B cell (primary cell): ENCODE measurements at regions not wholly inside any gene's neighbourhood (a gene's known extent, or its start where the extent isn't known, plus 50 kb on each side); places are given as distances from the start of the nearest gene placed in this dataset.

Experiments
- ATAC-seq: fragments of 200-7000 bp; cut with Tn5 transposase; one replicate; pipeline ENCODE4 v1.10.0; 2021; ENCODE audit warnings: low read depth, mild to moderate bottlenecking, moderate number of reproducible peaks, moderate library complexity
- CTCF ChIA-PET: fragments of 350-600 bp; sonication (Branson Sonifier 250); formaldehyde crosslinking; loops from one replicate; lab custom pipeline; 2021; ENCODE audit warnings: antibody characterized with exemption, inconsistent platforms; lab: Charles Lee
- POLR2A ChIA-PET: fragments of 350-600 bp; sonication (Branson Sonifier 250); formaldehyde crosslinking; loops from one replicate; lab custom pipeline; 2021; ENCODE audit warnings: antibody characterized with exemption; lab: Charles Lee
- DNase-seq: peaks from one replicate; pipeline ENCODE4 v3.0.0; 2013
- H2AFZ ChIP-seq: 2 replicates; pipeline ENCODE4 v1.6.1; 2012; ENCODE audit warnings: mild to moderate bottlenecking, low read depth, low read length; ENCODE audit not compliant: insufficient read depth, poor library complexity, severe bottlenecking
- H3K27ac ChIP-seq, 2 donors: 1 replicate in 1 of 2; 2 replicates in 1 of 2; pipeline ENCODE4 v1.5.1; 2012 to 2013; ENCODE audit warnings: low read length in 2 of 2, mild to moderate bottlenecking in 2 of 2, moderate library complexity in 1 of 2
- H3K27me3 ChIP-seq, 4 experiments: fragments of 200-600 bp in 1 of 4; sonication (generic) in 1 of 4; replicated peaks in 1 of 4; 1 replicate in 2 of 4; 2 replicates in 2 of 4; pipeline versions ENCODE4 v1.6.1 to v1.7.0; 2013 to 2016; ENCODE audit warnings: low read length in 3 of 4, mild to moderate bottlenecking in 2 of 4, mixed read lengths in 1 of 4, moderate library complexity in 1 of 4; ENCODE audit not compliant: insufficient read depth in 4 of 4, control insufficient read depth in 3 of 4; ENCODE audit errors: control extremely low read depth in 1 of 4
- H3K36me3 ChIP-seq, 2 experiments: replicated peaks in 1 of 2; 1 replicate in 1 of 2; 2 replicates in 1 of 2; pipeline versions ENCODE4 v1.6.1 to v1.7.1; 2013; ENCODE audit warnings: low read length in 1 of 2; ENCODE audit not compliant: insufficient read depth in 2 of 2, control insufficient read depth in 1 of 2; ENCODE audit errors: control extremely low read depth in 1 of 2, extremely low read depth in 1 of 2
- H3K4me1 ChIP-seq, 2 donors: fragments of 200-600 bp in 1 of 2; sonication (generic) in 1 of 2; 1 replicate in 1 of 2; 2 replicates in 1 of 2; pipeline versions ENCODE4 v1.5.1 to v1.6.1; 2013 to 2017; ENCODE audit warnings: low read length in 2 of 2; ENCODE audit not compliant: control insufficient read depth in 2 of 2, insufficient read depth in 2 of 2
- H3K4me2 ChIP-seq: replicated peaks from 2 replicates; pipeline ENCODE3; 2012; ENCODE audit warnings: mild to moderate bottlenecking, low read depth, low read length; ENCODE audit not compliant: poor library complexity, severe bottlenecking
- H3K4me3 ChIP-seq, 5 experiments: fragments of 200-600 bp in 1 of 5; sonication (generic) in 1 of 5; 1 replicate in 3 of 5; 2 replicates in 2 of 5; pipeline versions ENCODE4 v1.5.1 to v1.7.0; 2011 to 2016; ENCODE audit warnings: low read length in 4 of 5, mild to moderate bottlenecking in 4 of 5, low read depth in 2 of 5, control low read depth in 1 of 5, moderate library complexity in 1 of 5; ENCODE audit not compliant: insufficient read depth in 1 of 5; ENCODE audit errors: control extremely low read depth in 1 of 5, extremely low read depth in 1 of 5
- H3K79me2 ChIP-seq: fragments of 200-600 bp; sonication (generic); one replicate; pipeline ENCODE4 v1.6.0; 2016; ENCODE audit warnings: low read length; ENCODE audit not compliant: control insufficient read depth, insufficient read depth
- H3K9ac ChIP-seq: fragments of 200-600 bp; sonication (generic); 2 replicates; pipeline ENCODE4 v1.6.1; 2017; ENCODE audit warnings: mild to moderate bottlenecking, low read length, moderate library complexity
- H3K9me3 ChIP-seq, 3 donors: one replicate each; pipeline versions ENCODE4 v1.6.1 to v1.7.1; 2013; ENCODE audit warnings: low read length in 2 of 3; ENCODE audit not compliant: control insufficient read depth in 2 of 3, insufficient read depth in 1 of 3; ENCODE audit errors: control extremely low read depth in 1 of 3
- H4K20me1 ChIP-seq: 2 replicates; pipeline ENCODE4 v1.6.0; 2012; ENCODE audit warnings: mild to moderate bottlenecking, low read length; ENCODE audit not compliant: insufficient read depth, control insufficient read depth, poor library complexity, severe bottlenecking
- H3K27ac Mint-ChIP-seq: one replicate; pipeline ENCODE4 v1.8.0; 2021; ENCODE audit warnings: mixed read lengths
- H3K27me3 Mint-ChIP-seq: one replicate; pipeline ENCODE4 v1.8.0; 2021; ENCODE audit warnings: mixed read lengths
- H3K4me1 Mint-ChIP-seq: one replicate; pipeline ENCODE4 v1.8.0; 2021; ENCODE audit warnings: mixed read lengths
- H3K4me3 Mint-ChIP-seq: one replicate; pipeline ENCODE4 v1.8.0; 2021; ENCODE audit warnings: mixed read lengths
- H3K9me3 Mint-ChIP-seq: one replicate; pipeline ENCODE4 v1.8.0; 2022; ENCODE audit warnings: mixed read lengths; ENCODE audit not compliant: insufficient read depth
- CTCF ChIP-seq: fragments of 200-600 bp; IDR thresholded peaks from one replicate; pipeline ENCODE4 v1.8.0; 2022; ENCODE audit warnings: antibody characterized with exemption, mild to moderate bottlenecking
- EZH2 ChIP-seq: IDR thresholded peaks from 2 replicates; pipeline ENCODE4 v1.6.1; 2012; ENCODE audit warnings: borderline replicate concordance, low read depth, mild to moderate bottlenecking, moderate library complexity, low read length; ENCODE audit not compliant: insufficient read depth, poor library complexity, severe bottlenecking
- WGBS: methylation state at CpG from one replicate; pipeline ENCODE4 v1.1.5; 2013; ENCODE audit warnings: missing lambda C conversion rate; ENCODE audit not compliant: insufficient coverage; 5-methylcytosine and 5-hydroxymethylcytosine counted together
- intact Hi-C: fragments of 100-400 bp; cut with micrococcal nuclease; formaldehyde crosslinking; loops from one replicate; pipeline ENCODE4 v1.10.0; 2022

- Histone ChIP-seq H3K36me3 (no peaks in the 10 kb centered on the region), H3K9me3 (peaks cover 0 to 3% (median 0%) of the 10 kb centered on the region in 3 donors), H3K79me2 (no peaks in the 10 kb centered on the region), H2AFZ (no peak overlapping the region), H3K9ac (no peak overlapping the region), H3K27me3 (no peaks in the 10 kb centered on the region), H3K4me2 (no peak overlapping the region), H3K27ac (no peak overlapping the region), H3K4me1 (no peaks in the 10 kb centered on the region), H4K20me1 (no peaks in the 10 kb centered on the region), H3K4me3 (no peak overlapping the region)
- no peak for ATAC-seq
- intact Hi-C loops, result no loop called here
- Mint-ChIP-seq H3K27me3 (no peaks in the 10 kb centered on the region), H3K9me3 (peaks cover 3% of the 10 kb centered on the region), H3K4me1 (no peaks in the 10 kb centered on the region), H3K27ac (no peak overlapping the region), H3K4me3 (no peak overlapping the region)
- no peak for DNase-seq
- ChIA-PET CTCF (no interaction called here), POLR2A (no interaction called here)
- no CpG with 5 or more reads among the region's 2 CpGs for WGBS
- TF ChIP-seq CTCF, result no peak
- no peak for TF ChIP-seq EZH2
Measured at GRCh38 chr4:60737858-60738257, 462.3 kb upstream of the ADGRL3 start.

GRCh38 chr4:60743654-60744053 is 456.5 kb upstream of the ADGRL3 start:
- intact Hi-C loops, result no loop called here
- no peak for TF ChIP-seq EZH2
- no peak for TF ChIP-seq CTCF
- H3K27ac Mint-ChIP-seq, result no peak overlapping the region

More at GRCh38 chr4:60743654-60744053, 456.5 kb upstream of the ADGRL3 start:
- Histone ChIP-seq H3K4me2 (no peak overlapping the region), H3K9ac (no peak overlapping the region), H3K79me2 (no peaks in the 10 kb centered on the region), H4K20me1 (no peaks in the 10 kb centered on the region), H3K4me1 (no peaks in the 10 kb centered on the region), H3K27me3 (no peaks in the 10 kb centered on the region), H3K4me3 (no peak overlapping the region), H3K9me3 (no peaks in the 10 kb centered on the region), H2AFZ (no peak overlapping the region), H3K27ac (no peak overlapping the region), H3K36me3 (no peaks in the 10 kb centered on the region)
- Mint-ChIP-seq H3K9me3 (no peaks in the 10 kb centered on the region), H3K4me1 (no peaks in the 10 kb centered on the region), H3K27me3 (no peaks in the 10 kb centered on the region), H3K4me3 (no peak overlapping the region)
- WGBS, result no CpG with 5 or more reads among the region's 1 CpG
- ATAC-seq, result no peak
- ChIA-PET POLR2A (no interaction called here), CTCF (no interaction called here)
- no peak for DNase-seq
